GM23338 (cell line): ENCODE measurements at regions not wholly inside any gene's neighbourhood (a gene's known extent, or its start where the extent isn't known, plus 50 kb on each side); places are given as distances from the start of the nearest gene placed in this dataset.
A peak's percentile ranks its signal among the peaks of the same experiment; 100 is the strongest.

Experiments used
- ATAC-seq: fragments of 200-7000 bp; cut with Tn5 transposase; 3 replicates; pipeline ENCODE4 v1.9.1; 2020
- DNase-seq: peaks from one replicate; pipeline ENCODE4 v3.0.0-alpha.2; 2015; ENCODE audit warnings: low spot score
- H2AFZ ChIP-seq: fragments of 200-600 bp; sonication (generic); 2 replicates; pipeline ENCODE4 v1.8.0; 2016; ENCODE audit warnings: antibody characterized with exemption, mild to moderate bottlenecking, moderate library complexity
- H3F3A ChIP-seq: fragments of 200-600 bp; sonication (generic); replicated peaks from 2 replicates; pipeline ENCODE4 v1.8.0; 2017; ENCODE audit warnings: antibody characterized with exemption, mixed run types, low read depth
- H3K27ac ChIP-seq: fragments of 200-600 bp; sonication (generic); 2 replicates; pipeline ENCODE4 v1.6.1; 2016; ENCODE audit warnings: low read depth
- H3K27me3 ChIP-seq: fragments of 200-600 bp; sonication (generic); 2 replicates; pipeline ENCODE4 v1.8.0; 2016; ENCODE audit warnings: mild to moderate bottlenecking, mixed run types, moderate library complexity; ENCODE audit not compliant: insufficient read depth
- H3K36me3 ChIP-seq: fragments of 200-600 bp; sonication (generic); 2 replicates; pipeline ENCODE4 v1.8.0; 2016; ENCODE audit warnings: mild to moderate bottlenecking; ENCODE audit not compliant: insufficient read depth
- H3K4me1 ChIP-seq: fragments of 200-600 bp; sonication (generic); 2 replicates; pipeline ENCODE4 v1.8.0; 2016; ENCODE audit warnings: mild to moderate bottlenecking, moderate library complexity; ENCODE audit not compliant: insufficient read depth
- H3K4me2 ChIP-seq: fragments of 200-600 bp; sonication (generic); 2 replicates; pipeline ENCODE4 v1.7.1; 2017; ENCODE audit warnings: mixed run types
- H3K4me3 ChIP-seq: fragments of 200-600 bp; sonication (generic); 2 replicates; pipeline ENCODE4 v1.6.1; 2016; ENCODE audit warnings: mixed run types
- H3K79me2 ChIP-seq: fragments of 200-600 bp; sonication (generic); replicated peaks from 2 replicates; pipeline ENCODE4 v1.8.0; 2017; ENCODE audit warnings: mild to moderate bottlenecking; ENCODE audit not compliant: insufficient read depth
- H3K9me2 ChIP-seq: fragments of 200-600 bp; sonication (generic); 2 replicates; pipeline ENCODE4 v1.8.0; 2017; ENCODE audit not compliant: insufficient read depth
- H4K20me1 ChIP-seq: fragments of 200-600 bp; sonication (generic); replicated peaks from 2 replicates; pipeline ENCODE4 v1.8.0; 2017; ENCODE audit warnings: mild to moderate bottlenecking; ENCODE audit not compliant: insufficient read depth
- H3K27ac Mint-ChIP-seq: 2 replicates; pipeline ENCODE4 v1.8.0; 2020; ENCODE audit warnings: inconsistent platforms, mild to moderate bottlenecking, moderate library complexity, mixed read lengths
- H3K27me3 Mint-ChIP-seq: 3 replicates; pipeline ENCODE4 v1.8.0; 2022; ENCODE audit warnings: low read depth, mild to moderate bottlenecking, moderate library complexity, mixed read lengths, inconsistent platforms; ENCODE audit not compliant: insufficient read depth, poor library complexity
- H3K36me3 Mint-ChIP-seq: 3 replicates; pipeline ENCODE4 v1.8.0; 2021; ENCODE audit warnings: low read depth, mild to moderate bottlenecking, inconsistent platforms, moderate library complexity, mixed read lengths
- H3K4me1 Mint-ChIP-seq: 3 replicates; pipeline ENCODE4 v1.8.0; 2020; ENCODE audit warnings: mild to moderate bottlenecking, inconsistent platforms, mixed read lengths
- H3K4me3 Mint-ChIP-seq: 3 replicates; pipeline ENCODE4 v1.8.0; 2021; ENCODE audit warnings: moderate library complexity, mild to moderate bottlenecking, inconsistent platforms, mixed read lengths
- H3K9me3 Mint-ChIP-seq: 3 replicates; pipeline ENCODE4 v1.8.0; 2020; ENCODE audit warnings: moderate library complexity, mild to moderate bottlenecking, inconsistent platforms, mixed read lengths
- CTCF ChIP-seq, 2 experiments: fragments of 200-600 bp in 1 of 2; sonication (generic) in 1 of 2; conservative IDR thresholded peaks; 2 replicates each; pipeline versions ENCODE4 v1.5.1 to v1.6.1; 2016 to 2017; ENCODE audit warnings: antibody characterized with exemption in 2 of 2, low read depth in 2 of 2, mild to moderate bottlenecking in 2 of 2, moderate library complexity in 1 of 2
- POLR2AphosphoS5 ChIP-seq: IDR thresholded peaks from 2 replicates; pipeline ENCODE4 v1.6.1; 2016; ENCODE audit warnings: antibody characterized with exemption, low read depth
- STAT1 ChIP-seq: IDR thresholded peaks from one replicate; pipeline ENCODE4 v1.6.1; 2016; ENCODE audit warnings: antibody characterized with exemption; ENCODE audit not compliant: unreplicated experiment
- ZNF331 ChIP-seq: fragments of 250-450 bp; sonication (Bioruptor Pico); IDR thresholded peaks from 2 replicates; pipeline ENCODE4 v1.5.0; 2020; ENCODE audit warnings: low read depth, mild to moderate bottlenecking, moderate library complexity
- ZNF462 ChIP-seq: fragments of 250-450 bp; sonication (Bioruptor Pico); IDR thresholded peaks from 2 replicates; pipeline ENCODE4 v1.5.0; 2020; ENCODE audit warnings: mild to moderate bottlenecking, moderate library complexity

- ATAC-seq (peak; percentile 70), DNase-seq (peak; percentile 54)
- Mint-ChIP-seq H3K4me1 (peaks cover 4% of the 10 kb centered on the region), H3K27ac (no peak overlapping the region), H3K27me3 (peaks cover 17% of the 10 kb centered on the region), H3K36me3 (peaks cover 3% of the 10 kb centered on the region; the same call in 2 of the 3 replicates), H3K4me3 (peak overlapping the region; percentile 68), H3K9me3 (peaks cover 22% of the 10 kb centered on the region)
- H3K4me2 ChIP-seq = peak overlapping the region; percentile 94
- H3K9me2 ChIP-seq = peaks cover 7% of the 10 kb centered on the region; the same call in 1 of the 2 replicates
- H3K79me2 ChIP-seq = no peaks in the 10 kb centered on the region
- 0 out of 2 replicates have a peak, but pooled peaks cover 8% of the 10 kb centered on the region for H3K27me3 ChIP-seq
- H3K4me1 ChIP-seq = no peaks in the 10 kb centered on the region
- peak overlapping the region; percentile 64 for H3K4me3 ChIP-seq
- TF ChIP-seq ZNF462 (CRISPR knock-in tag) (no peak), POLR2AphosphoS5 (no peak), STAT1 (no peak), CTCF (conservative IDR thresholded peaks at IDR 0.05; ENCODE audit: low read depth in 2 of 2) (peak in 1 of 2 experiments; percentile 41; a peak in 2 of 4 replicates), ZNF331 (CRISPR knock-in tag) (no peak)
- peak overlapping the region; percentile 85; the same call in 1 of the 2 replicates for H2AFZ ChIP-seq
- no peaks in the 10 kb centered on the region for H3F3A ChIP-seq
- no peak overlapping the region for H3K27ac ChIP-seq
- H4K20me1 ChIP-seq = no peaks in the 10 kb centered on the region
- H3K36me3 ChIP-seq = no peaks in the 10 kb centered on the region
Measured at GRCh38 chr2:129922571-129923264, 56.7 kb upstream of the RAB6C start.
